ENCODE measurements at regions not wholly inside any gene's neighbourhood (a gene's known extent, or its start where the extent isn't known, plus 50 kb on each side); places are given as distances from the start of the nearest gene placed in this dataset.

GRCh38 chr2:37588316-37588777 lies 83.1 kb downstream of the CDC42EP3 start:
- no peak for DNase-seq (ENCODE audit: low read depth in 3 of 3, low spot score in 2 of 3)

- DNase-seq (ENCODE audit: low read depth in 3 of 3, low spot score in 2 of 3) = no peak
Observed at GRCh38 chr2:37589298-37589697, 82.1 kb downstream of the CDC42EP3 start.

GRCh38 chr2:37590119-37590571 lies 81.3 kb downstream of the CDC42EP3 start:
- no peak for DNase-seq (ENCODE audit: low read depth in 3 of 3, low spot score in 2 of 3)
